Erythroblast (primary cell): ENCODE measurements at regions not wholly inside any gene's neighbourhood (a gene's known extent, or its start where the extent isn't known, plus 50 kb on each side); places are given as distances from the start of the nearest gene placed in this dataset.

ENCODE experiments used
- GATA1 ChIP-seq: IDR thresholded peaks from 2 replicates; pipeline ENCODE4 v1.6.1; 2011; ENCODE audit warnings: low read depth, mild to moderate bottlenecking, control low read depth, low read length, moderate library complexity
- POLR2A ChIP-seq: IDR thresholded peaks from 2 replicates; pipeline ENCODE4 v1.6.1; 2011; ENCODE audit warnings: mild to moderate bottlenecking, low read length

DNA sequence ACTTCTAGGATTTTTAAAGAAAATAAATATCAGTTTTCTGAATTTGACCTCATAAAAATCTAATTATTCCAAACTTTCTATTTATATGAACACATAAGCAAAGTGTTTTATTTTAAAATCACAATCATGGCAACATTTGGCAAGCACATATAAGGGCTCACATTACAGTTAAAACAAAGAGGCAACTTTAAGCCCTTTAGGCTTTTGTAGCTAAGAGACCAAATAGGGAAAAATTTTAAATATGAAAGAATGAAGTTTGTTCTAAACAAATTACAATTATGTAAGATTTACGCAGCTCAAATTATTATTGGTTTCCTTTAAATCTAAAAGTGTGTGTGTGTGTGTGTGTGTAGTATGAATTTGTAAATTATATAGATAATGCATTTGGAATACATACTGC lies 267.0 kb downstream of the ZIC4 start:
- TF ChIP-seq POLR2A (no peak), GATA1 (no peak)
